HCT116 (cell line): ENCODE measurements at regions not wholly inside any gene's neighbourhood (a gene's known extent, or its start where the extent isn't known, plus 50 kb on each side); places are given as distances from the start of the nearest gene placed in this dataset.

Experiments used
- ATAC-seq: fragments of 200-7000 bp; cut with Tn5 transposase; 2 replicates; pipeline ENCODE4 v1.9.1; 2020; ENCODE audit warnings: mild to moderate bottlenecking, moderate library complexity
- BruUV-seq: library from RNA; stranded (reverse); fragments of 400-500 nt; replicated peaks from 2 replicates; lab custom pipeline; 2021; lab: Mats Ljungman, UMichigan
- CTCF ChIA-PET: fragments of 300-600 bp; sonication (Branson Sonifier 250); formaldehyde crosslinking; loops from one replicate; lab custom pipeline; 2021; ENCODE audit warnings: antibody characterized with exemption; lab: Charles Lee
- POLR2A ChIA-PET: fragments of 300-600, 350-600 bp; sonication (Branson Sonifier 250); formaldehyde crosslinking; loops from one replicate; lab custom pipeline; 2021; ENCODE audit warnings: antibody characterized with exemption; lab: Charles Lee
- RAD21 ChIA-PET, 2 experiments: fragments of 300-600 bp; sonication (Branson Sonifier 250); formaldehyde crosslinking; loops; one replicate each; lab custom pipeline; 2023; ENCODE audit warnings: low total read pairs in 2 of 2; ENCODE audit not compliant: uncharacterized antibody in 2 of 2, unreplicated experiment in 2 of 2, low non-redundant PET in 1 of 2; lab: Charles Lee
- DNase-seq: peaks from one replicate; pipeline ENCODE4 v3.0.0-alpha.2; 2010; ENCODE audit warnings: low read depth, low spot score
- H2AFZ ChIP-seq: fragments of 200-600 bp; shearing (Covaris generic), sonication (generic); 2 replicates; pipeline ENCODE4 v1.6.1; 2017; ENCODE audit warnings: low read depth, mixed run types, mixed read lengths, antibody characterized with exemption, low read length; ENCODE audit not compliant: poor library complexity, severe bottlenecking
- H3K27ac ChIP-seq: 2 replicates; pipeline ENCODE4 v1.5.1; 2012; ENCODE audit warnings: low read depth, low read length
- H3K27me3 ChIP-seq: fragments of 200-600 bp; sonication (generic); 2 replicates; pipeline ENCODE4 v1.6.1; 2016; ENCODE audit warnings: mixed run types, low read length, mixed read lengths; ENCODE audit not compliant: insufficient read depth
- H3K36me3 ChIP-seq, 2 experiments: fragments of 200-500 bp in 1 of 2; fragments of 200-600 bp in 1 of 2; sonication (Bioruptor generic) in 1 of 2; sonication (generic) in 1 of 2; 2 replicates each; pipeline versions ENCODE4 v1.5.1 to v1.6.1; 2014 to 2016; ENCODE audit warnings: low read length in 2 of 2, inconsistent platforms in 1 of 2, mixed read lengths in 1 of 2, mixed run types in 1 of 2; ENCODE audit not compliant: insufficient read depth in 2 of 2, control insufficient read depth in 1 of 2
- H3K4me1 ChIP-seq, 2 experiments: fragments of 200-600 bp in 1 of 2; sonication (generic) in 1 of 2; 2 replicates each; pipeline versions ENCODE4 v1.5.1 to v1.6.1; 2012 to 2017; ENCODE audit warnings: low read length in 2 of 2, inconsistent platforms in 1 of 2, mild to moderate bottlenecking in 1 of 2, mixed read lengths in 1 of 2, mixed run types in 1 of 2, moderate library complexity in 1 of 2; ENCODE audit not compliant: insufficient read depth in 2 of 2, control insufficient read depth in 1 of 2
- H3K4me2 ChIP-seq: fragments of 200-600 bp; sonication (generic); 2 replicates; pipeline ENCODE4 v1.6.1; 2017; ENCODE audit warnings: mixed run types, low read length, mixed read lengths
- H3K4me3 ChIP-seq, 2 experiments: fragments of 200-600 bp in 1 of 2; sonication (generic) in 1 of 2; replicated peaks in 1 of 2; 2 replicates each; pipeline ENCODE4 v1.5.1; 2011 to 2016; ENCODE audit warnings: low read length in 2 of 2, control low read depth in 1 of 2, low read depth in 1 of 2, mild to moderate bottlenecking in 1 of 2, mixed read lengths in 1 of 2, mixed run types in 1 of 2
- H3K79me2 ChIP-seq: fragments of 200-600 bp; sonication (generic); 2 replicates; pipeline ENCODE4 v1.6.1; 2017; ENCODE audit warnings: mild to moderate bottlenecking, mixed run types, low read length, moderate library complexity, mixed read lengths; ENCODE audit not compliant: insufficient read depth
- H3K9ac ChIP-seq: fragments of 200-600 bp; sonication (generic); 2 replicates; pipeline ENCODE4 v1.6.1; 2016; ENCODE audit warnings: low read length, mixed read lengths
- H3K9me2 ChIP-seq: fragments of 200-600 bp; sonication (generic), shearing (Covaris generic); 2 replicates; pipeline ENCODE4 v1.6.1; 2017; ENCODE audit warnings: mixed run types, mild to moderate bottlenecking, moderate library complexity; ENCODE audit not compliant: insufficient read depth
- H3K9me3 ChIP-seq, 2 experiments: fragments of 200-500 bp in 1 of 2; fragments of 200-600 bp in 1 of 2; sonication (Bioruptor generic) in 1 of 2; sonication (generic) in 1 of 2; 2 replicates each; pipeline ENCODE4 v1.6.1; 2014 to 2017; ENCODE audit warnings: low read length in 2 of 2, mixed read lengths in 2 of 2, inconsistent platforms in 1 of 2, low read depth in 1 of 2, mild to moderate bottlenecking in 1 of 2, mixed run types in 1 of 2, moderate library complexity in 1 of 2; ENCODE audit not compliant: control insufficient read depth in 1 of 2, insufficient read depth in 1 of 2
- H4K20me1 ChIP-seq: fragments of 200-600 bp; sonication (generic), shearing (Covaris generic); 2 replicates; pipeline ENCODE4 v1.6.1; 2017; ENCODE audit warnings: mixed run types, mild to moderate bottlenecking, moderate library complexity; ENCODE audit not compliant: insufficient read depth
- CBX3 ChIP-seq: IDR thresholded peaks from 2 replicates; pipeline ENCODE4 v1.6.1; 2012; ENCODE audit warnings: low read depth
- EGR1 ChIP-seq: IDR thresholded peaks from 2 replicates; pipeline ENCODE4 v1.6.1; 2012; ENCODE audit warnings: low read depth
- EZH2 ChIP-seq: fragments of 200-600 bp; sonication (generic); IDR thresholded peaks from 2 replicates; pipeline ENCODE4 v1.6.1; 2017; ENCODE audit warnings: antibody characterized with exemption, mixed run types
- FOSL1 ChIP-seq: IDR thresholded peaks from 2 replicates; pipeline ENCODE4 v1.6.1; 2012; ENCODE audit warnings: low read depth
- JUND ChIP-seq: IDR thresholded peaks from 2 replicates; pipeline ENCODE4 v1.6.1; 2012
- POLR2AphosphoS5 ChIP-seq: IDR thresholded peaks from 2 replicates; pipeline ENCODE4 v1.6.1; 2011; ENCODE audit warnings: mild to moderate bottlenecking, low read depth, low read length, moderate library complexity
- SIN3A ChIP-seq: IDR thresholded peaks from 2 replicates; pipeline ENCODE4 v1.6.1; 2012; ENCODE audit warnings: low read depth
- SRF ChIP-seq: IDR thresholded peaks from 2 replicates; pipeline ENCODE4 v1.6.1; 2012; ENCODE audit warnings: low read depth
- ZFX ChIP-seq: fragments of 450-650 bp; IDR thresholded peaks from 2 replicates; pipeline ENCODE4 v1.6.1; 2017
- ZNF274 ChIP-seq: fragments of 200-500 bp; sonication (Bioruptor generic); IDR thresholded peaks from 2 replicates; pipeline ENCODE4 v1.6.1; 2014; ENCODE audit warnings: mild to moderate bottlenecking, low read depth, low read length, inconsistent platforms
- intact Hi-C: fragments of 100-400 bp; cut with micrococcal nuclease; formaldehyde crosslinking; loops from 2 replicates; pipeline ENCODE4 v1.10.0; 2022
- TF ChIP-seq, protein P1 (sequence below): IDR thresholded peaks from 2 replicates; pipeline ENCODE4 v1.6.1; 2012; ENCODE audit warnings: low read depth
- TF ChIP-seq, protein P2 (sequence below): IDR thresholded peaks from 2 replicates; pipeline ENCODE4 v1.6.1; 2011; ENCODE audit warnings: mild to moderate bottlenecking, low read length, moderate library complexity; ENCODE audit not compliant: insufficient replicate concordance; ENCODE audit errors: extremely low read depth

DNA sequence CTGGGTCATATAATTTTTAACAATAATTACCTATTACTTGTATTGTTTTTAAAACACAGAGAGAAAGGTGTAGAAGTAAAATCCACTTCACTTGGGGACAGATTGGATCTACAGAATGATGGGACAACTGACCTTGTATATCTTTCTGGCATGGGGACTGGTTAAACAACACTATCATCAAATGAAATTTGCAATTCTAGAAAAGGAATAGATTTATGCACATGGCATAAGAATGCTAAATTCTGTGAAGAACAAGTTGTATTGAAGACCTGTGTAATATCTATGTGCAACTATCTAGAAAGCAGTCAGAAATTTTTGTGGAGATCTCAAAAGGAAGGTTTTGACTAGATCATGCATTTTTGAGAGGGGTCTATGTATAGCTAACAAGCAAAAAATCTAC lies 106.3 kb upstream of the BMP5 start:
- no peak overlapping the region for H3K4me2 ChIP-seq
- CTCF ChIA-PET: interaction anchor here (2.8 kb wide), 1 partner anchor 310 kb away, joined by 28 read pairs; no protein-coding TSS in a partner anchor

More for the DNA sequence above, 106.3 kb upstream of the BMP5 start:
- H3K27ac ChIP-seq: no peak overlapping the region
- H3K79me2 ChIP-seq: no peaks in the 10 kb centered on the region
- RAD21 ChIA-PET: no interaction called here
- TF ChIP-seq POLR2AphosphoS5 (no peak), SIN3A (no peak), SRF (no peak), FOSL1 (no peak), CBX3 (no peak), EGR1 (no peak), ZFX (no peak), JUND (no peak), EZH2 (no peak), ZNF274 (no peak)
- TF ChIP-seq, protein P1, sequence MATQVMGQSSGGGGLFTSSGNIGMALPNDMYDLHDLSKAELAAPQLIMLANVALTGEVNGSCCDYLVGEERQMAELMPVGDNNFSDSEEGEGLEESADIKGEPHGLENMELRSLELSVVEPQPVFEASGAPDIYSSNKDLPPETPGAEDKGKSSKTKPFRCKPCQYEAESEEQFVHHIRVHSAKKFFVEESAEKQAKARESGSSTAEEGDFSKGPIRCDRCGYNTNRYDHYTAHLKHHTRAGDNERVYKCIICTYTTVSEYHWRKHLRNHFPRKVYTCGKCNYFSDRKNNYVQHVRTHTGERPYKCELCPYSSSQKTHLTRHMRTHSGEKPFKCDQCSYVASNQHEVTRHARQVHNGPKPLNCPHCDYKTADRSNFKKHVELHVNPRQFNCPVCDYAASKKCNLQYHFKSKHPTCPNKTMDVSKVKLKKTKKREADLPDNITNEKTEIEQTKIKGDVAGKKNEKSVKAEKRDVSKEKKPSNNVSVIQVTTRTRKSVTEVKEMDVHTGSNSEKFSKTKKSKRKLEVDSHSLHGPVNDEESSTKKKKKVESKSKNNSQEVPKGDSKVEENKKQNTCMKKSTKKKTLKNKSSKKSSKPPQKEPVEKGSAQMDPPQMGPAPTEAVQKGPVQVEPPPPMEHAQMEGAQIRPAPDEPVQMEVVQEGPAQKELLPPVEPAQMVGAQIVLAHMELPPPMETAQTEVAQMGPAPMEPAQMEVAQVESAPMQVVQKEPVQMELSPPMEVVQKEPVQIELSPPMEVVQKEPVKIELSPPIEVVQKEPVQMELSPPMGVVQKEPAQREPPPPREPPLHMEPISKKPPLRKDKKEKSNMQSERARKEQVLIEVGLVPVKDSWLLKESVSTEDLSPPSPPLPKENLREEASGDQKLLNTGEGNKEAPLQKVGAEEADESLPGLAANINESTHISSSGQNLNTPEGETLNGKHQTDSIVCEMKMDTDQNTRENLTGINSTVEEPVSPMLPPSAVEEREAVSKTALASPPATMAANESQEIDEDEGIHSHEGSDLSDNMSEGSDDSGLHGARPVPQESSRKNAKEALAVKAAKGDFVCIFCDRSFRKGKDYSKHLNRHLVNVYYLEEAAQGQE: no peak
- TF ChIP-seq, protein P2, sequence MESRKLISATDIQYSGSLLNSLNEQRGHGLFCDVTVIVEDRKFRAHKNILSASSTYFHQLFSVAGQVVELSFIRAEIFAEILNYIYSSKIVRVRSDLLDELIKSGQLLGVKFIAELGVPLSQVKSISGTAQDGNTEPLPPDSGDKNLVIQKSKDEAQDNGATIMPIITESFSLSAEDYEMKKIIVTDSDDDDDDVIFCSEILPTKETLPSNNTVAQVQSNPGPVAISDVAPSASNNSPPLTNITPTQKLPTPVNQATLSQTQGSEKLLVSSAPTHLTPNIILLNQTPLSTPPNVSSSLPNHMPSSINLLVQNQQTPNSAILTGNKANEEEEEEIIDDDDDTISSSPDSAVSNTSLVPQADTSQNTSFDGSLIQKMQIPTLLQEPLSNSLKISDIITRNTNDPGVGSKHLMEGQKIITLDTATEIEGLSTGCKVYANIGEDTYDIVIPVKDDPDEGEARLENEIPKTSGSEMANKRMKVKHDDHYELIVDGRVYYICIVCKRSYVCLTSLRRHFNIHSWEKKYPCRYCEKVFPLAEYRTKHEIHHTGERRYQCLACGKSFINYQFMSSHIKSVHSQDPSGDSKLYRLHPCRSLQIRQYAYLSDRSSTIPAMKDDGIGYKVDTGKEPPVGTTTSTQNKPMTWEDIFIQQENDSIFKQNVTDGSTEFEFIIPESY: no peak
- TF ChIP-seq, all 23 proteins: peak for 0
- ATAC-seq (no peak), DNase-seq (no peak)
- Histone ChIP-seq H3K9me2 (no peaks in the 10 kb centered on the region), H3K36me3 (no peaks in the 10 kb centered on the region), H3K4me1 (no peaks in the 10 kb centered on the region), H4K20me1 (no peaks in the 10 kb centered on the region), H2AFZ (no peak overlapping the region), H3K9ac (no peak overlapping the region), H3K4me3 (no peak overlapping the region), H3K27me3 (no peaks in the 10 kb centered on the region), H3K9me3 (no peaks in the 10 kb centered on the region)
- intact Hi-C loops: no loop called here
- POLR2A ChIA-PET: no interaction called here
- no TSS peak for BruUV-seq
